Psoas muscle (tissue), 7 donors: ENCODE measurements at regions not wholly inside any gene's neighbourhood (a gene's known extent, or its start where the extent isn't known, plus 50 kb on each side); places are given as distances from the start of the nearest gene placed in this dataset.
"Not testable (repeated sequence)": the region's sequence is repeated elsewhere in the genome, so short reads cannot be mapped to it uniquely, and the experiment has no call there.

ENCODE experiments used
- ATAC-seq, 4 donors: fragments of 200-7000 bp; cut with Tn5 transposase; one replicate each; pipeline ENCODE4 v1.9.1; 2020; ENCODE audit warnings: moderate library complexity in 3 of 4, mild to moderate bottlenecking in 2 of 4
- DNase-seq, 2 donors: peaks; one replicate each; pipeline ENCODE4 v3.0.0-alpha.2; 2020
- H3K27ac ChIP-seq: fragments of 200-600 bp; one replicate; pipeline ENCODE4 v1.8.0; 2022
- H3K27me3 ChIP-seq, 3 donors: fragments of 200-600 bp in 1 of 3; one replicate each; pipeline versions ENCODE4 v1.6.1 to v1.8.0; 2013 to 2022; ENCODE audit warnings: low read length in 2 of 3, mild to moderate bottlenecking in 2 of 3, moderate library complexity in 1 of 3; ENCODE audit not compliant: insufficient read depth in 3 of 3
- H3K36me3 ChIP-seq, 2 donors: fragments of 200-600 bp in 1 of 2; one replicate each; pipeline versions ENCODE4 v1.6.1 to v1.8.0; 2013 to 2022; ENCODE audit warnings: low read depth in 1 of 2, mild to moderate bottlenecking in 1 of 2, moderate library complexity in 1 of 2; ENCODE audit not compliant: insufficient read depth in 1 of 2
- H3K4me1 ChIP-seq: fragments of 200-600 bp; one replicate; pipeline ENCODE4 v1.8.0; 2022
- H3K4me3 ChIP-seq: fragments of 200-600 bp; one replicate; pipeline ENCODE4 v1.8.0; 2022; ENCODE audit warnings: mild to moderate bottlenecking
- H3K9me3 ChIP-seq: fragments of 200-600 bp; one replicate; pipeline ENCODE4 v1.8.0; 2022
- WGBS, 3 donors: extraction: QIAGEN DNeasy Blood & Tissue Kit; methylation state at CpG; one replicate each; pipeline versions ENCODE4 v1.1.6 to v1.1.7; 2013; 5-methylcytosine and 5-hydroxymethylcytosine counted together
- intact Hi-C, 2 donors: fragments of 100-400 bp; cut with DNase I; formaldehyde crosslinking; loops; one replicate each; pipeline versions ENCODE4 v1.11.0 to v1.14.2; 2022
- TF ChIP-seq, protein P1 (sequence below): fragments of 200-600 bp; IDR thresholded peaks from one replicate; pipeline ENCODE4 v1.8.0; 2022; ENCODE audit warnings: antibody characterized with exemption
- donor health status: healthy with polysubstance abuse.
- donor health status: DM: no; HTN: no; CAD: no; lungs with moderate emphysema.
- donor health status: Bipolar disorder and iron deficiency.
- donor health status: healthy.
- donor health status: DM: yes; HTN: yes; CAD: no.
- donor health status: DM: no; HTN: no; CAD: no.
- donor health status: DM: yes; HTN: yes; CAD: no.

DNA sequence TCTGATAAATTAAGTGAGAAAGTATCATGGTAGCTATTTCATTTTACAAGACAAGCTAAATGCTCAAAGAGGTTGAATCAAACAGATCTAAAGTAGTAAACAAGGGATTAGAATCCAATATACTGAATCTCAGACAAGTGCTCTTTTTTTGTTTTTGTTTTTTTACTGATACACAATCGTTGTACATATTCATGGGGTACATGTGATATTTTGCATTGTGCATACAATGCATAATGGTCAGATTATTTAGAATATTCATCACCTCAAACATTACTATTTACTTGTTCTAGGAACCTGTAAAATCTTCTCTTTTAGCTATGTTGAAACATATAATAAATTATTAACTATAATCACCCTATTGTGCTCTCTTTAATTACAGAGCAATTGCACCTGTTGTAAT is 57.0 kb upstream of the HCRTR2 start:
- ATAC-seq = no peak
- H3K9me3 ChIP-seq = peaks cover 11% of the 10 kb centered on the region
- no peaks in the 10 kb centered on the region for H3K27me3 ChIP-seq
- 35 to 45% (median 38%) methylated on average over 1 of the region's 1 CpG for WGBS, 3 donors
- TF ChIP-seq, protein P1, sequence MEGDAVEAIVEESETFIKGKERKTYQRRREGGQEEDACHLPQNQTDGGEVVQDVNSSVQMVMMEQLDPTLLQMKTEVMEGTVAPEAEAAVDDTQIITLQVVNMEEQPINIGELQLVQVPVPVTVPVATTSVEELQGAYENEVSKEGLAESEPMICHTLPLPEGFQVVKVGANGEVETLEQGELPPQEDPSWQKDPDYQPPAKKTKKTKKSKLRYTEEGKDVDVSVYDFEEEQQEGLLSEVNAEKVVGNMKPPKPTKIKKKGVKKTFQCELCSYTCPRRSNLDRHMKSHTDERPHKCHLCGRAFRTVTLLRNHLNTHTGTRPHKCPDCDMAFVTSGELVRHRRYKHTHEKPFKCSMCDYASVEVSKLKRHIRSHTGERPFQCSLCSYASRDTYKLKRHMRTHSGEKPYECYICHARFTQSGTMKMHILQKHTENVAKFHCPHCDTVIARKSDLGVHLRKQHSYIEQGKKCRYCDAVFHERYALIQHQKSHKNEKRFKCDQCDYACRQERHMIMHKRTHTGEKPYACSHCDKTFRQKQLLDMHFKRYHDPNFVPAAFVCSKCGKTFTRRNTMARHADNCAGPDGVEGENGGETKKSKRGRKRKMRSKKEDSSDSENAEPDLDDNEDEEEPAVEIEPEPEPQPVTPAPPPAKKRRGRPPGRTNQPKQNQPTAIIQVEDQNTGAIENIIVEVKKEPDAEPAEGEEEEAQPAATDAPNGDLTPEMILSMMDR = no peak
- H3K4me1 ChIP-seq = no peaks in the 10 kb centered on the region
- no peak for DNase-seq
- intact Hi-C loops = no loop called here
- H3K36me3 ChIP-seq = no peaks in the 10 kb centered on the region
- no peak overlapping the region for H3K27ac ChIP-seq
- no peak overlapping the region for H3K4me3 ChIP-seq

DNA sequence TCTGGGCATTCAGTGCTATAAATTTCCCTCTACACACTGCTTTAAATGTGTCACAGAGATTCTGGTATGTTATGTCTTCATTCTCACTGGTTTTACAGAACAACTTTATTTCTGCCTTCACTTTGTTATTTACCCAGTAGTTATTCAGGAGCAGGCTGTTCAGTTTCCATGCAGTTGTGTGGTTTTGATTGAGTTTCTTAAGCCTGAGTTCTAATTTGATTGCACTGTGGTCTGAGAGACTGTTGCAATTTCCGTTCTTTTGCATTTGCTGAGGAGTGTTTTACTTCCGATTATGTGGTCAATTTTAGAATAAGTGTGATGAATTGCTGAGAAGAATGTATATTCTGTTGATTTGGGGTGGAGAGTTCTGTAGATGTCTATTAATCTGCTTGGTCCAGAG is 50.1 kb upstream of the HCRTR2 start:
- 87 to 91% (median 90%) methylated on average over 2 of the region's 2 CpGs for WGBS, 3 donors

More for the DNA sequence above, 50.1 kb upstream of the HCRTR2 start:
- H3K9me3 ChIP-seq, DNase-seq, ATAC-seq, intact Hi-C loops, H3K36me3 ChIP-seq, H3K4me1 ChIP-seq, H3K27ac ChIP-seq, H3K27me3 ChIP-seq, H3K4me3 ChIP-seq: not testable (repeated sequence)
